ENCODE measurements at regions not wholly inside any gene's neighbourhood (a gene's known extent, or its start where the extent isn't known, plus 50 kb on each side); places are given as distances from the start of the nearest gene placed in this dataset.

GRCh38 chr6:110530671-110531070 is 54.3 kb upstream of the SLC22A16 start:
- TF ChIP-seq, protein P1, sequence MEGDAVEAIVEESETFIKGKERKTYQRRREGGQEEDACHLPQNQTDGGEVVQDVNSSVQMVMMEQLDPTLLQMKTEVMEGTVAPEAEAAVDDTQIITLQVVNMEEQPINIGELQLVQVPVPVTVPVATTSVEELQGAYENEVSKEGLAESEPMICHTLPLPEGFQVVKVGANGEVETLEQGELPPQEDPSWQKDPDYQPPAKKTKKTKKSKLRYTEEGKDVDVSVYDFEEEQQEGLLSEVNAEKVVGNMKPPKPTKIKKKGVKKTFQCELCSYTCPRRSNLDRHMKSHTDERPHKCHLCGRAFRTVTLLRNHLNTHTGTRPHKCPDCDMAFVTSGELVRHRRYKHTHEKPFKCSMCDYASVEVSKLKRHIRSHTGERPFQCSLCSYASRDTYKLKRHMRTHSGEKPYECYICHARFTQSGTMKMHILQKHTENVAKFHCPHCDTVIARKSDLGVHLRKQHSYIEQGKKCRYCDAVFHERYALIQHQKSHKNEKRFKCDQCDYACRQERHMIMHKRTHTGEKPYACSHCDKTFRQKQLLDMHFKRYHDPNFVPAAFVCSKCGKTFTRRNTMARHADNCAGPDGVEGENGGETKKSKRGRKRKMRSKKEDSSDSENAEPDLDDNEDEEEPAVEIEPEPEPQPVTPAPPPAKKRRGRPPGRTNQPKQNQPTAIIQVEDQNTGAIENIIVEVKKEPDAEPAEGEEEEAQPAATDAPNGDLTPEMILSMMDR (IDR thresholded peaks at IDR 0.05; ENCODE audit: insufficient read depth, low read length): no peak
- TF ChIP-seq GABPA (IDR thresholded peaks at IDR 0.05; ENCODE audit: low read depth) (no peak), POLR2AphosphoS5 (IDR thresholded peaks at IDR 0.05; ENCODE audit: low read depth) (no peak), SPI1 (IDR thresholded peaks at IDR 0.05; ENCODE audit: borderline replicate concordance, low read depth) (no peak), REST (IDR thresholded peaks at IDR 0.05; ENCODE audit: insufficient replicate concordance, low read depth) (no peak)
